ENCODE measurements at regions not wholly inside any gene's neighbourhood (a gene's known extent, or its start where the extent isn't known, plus 50 kb on each side); places are given as distances from the start of the nearest gene placed in this dataset.
A peak's percentile ranks its signal among the peaks of the same experiment; 100 is the strongest.

- Mint-ChIP-seq H3K27ac (no peak overlapping the region), H3K4me3 (no peak overlapping the region), H3K27me3 (no peaks in the 10 kb centered on the region), H3K4me1 (peaks cover 3% of the 10 kb centered on the region), H3K36me3 (peaks cover 8% of the 10 kb centered on the region), H3K9me3 (peaks cover 13% of the 10 kb centered on the region)
- no peak for ATAC-seq
Observed at GRCh38 chr1:193432979-193433587, 246.7 kb upstream of the B3GALT2 start.

GRCh38 chr1:193431265-193431977 is 245.0 kb upstream of the B3GALT2 start:
- no peak for ATAC-seq
- H3K9me3 Mint-ChIP-seq = peaks cover 13% of the 10 kb centered on the region
- H3K27ac Mint-ChIP-seq = no peak overlapping the region
- peaks cover 8% of the 10 kb centered on the region for H3K36me3 Mint-ChIP-seq
- no peaks in the 10 kb centered on the region for H3K27me3 Mint-ChIP-seq
- no peaks in the 10 kb centered on the region for H3K4me1 Mint-ChIP-seq
- no peak overlapping the region for H3K4me3 Mint-ChIP-seq

GRCh38 chr1:193427524-193427923 is 241.1 kb upstream of the B3GALT2 start:
- H3K9me3 Mint-ChIP-seq = peaks cover 5% of the 10 kb centered on the region
- ATAC-seq = no peak
- H3K4me1 Mint-ChIP-seq = no peaks in the 10 kb centered on the region
- no peak overlapping the region for H3K27ac Mint-ChIP-seq
- H3K27me3 Mint-ChIP-seq = no peaks in the 10 kb centered on the region
- no peak overlapping the region for H3K4me3 Mint-ChIP-seq
- H3K36me3 Mint-ChIP-seq = no peaks in the 10 kb centered on the region

- no peaks in the 10 kb centered on the region for H3K9me3 Mint-ChIP-seq
- ATAC-seq = no peak
- no peak overlapping the region for H3K4me3 Mint-ChIP-seq
- H3K36me3 Mint-ChIP-seq = no peaks in the 10 kb centered on the region
- H3K4me1 Mint-ChIP-seq = no peaks in the 10 kb centered on the region
- no peak overlapping the region for H3K27ac Mint-ChIP-seq
- H3K27me3 Mint-ChIP-seq = no peaks in the 10 kb centered on the region
Observed at GRCh38 chr1:193426061-193426460, 239.6 kb upstream of the B3GALT2 start.

GRCh38 chr1:193421487-193421886 is 235.1 kb upstream of the B3GALT2 start:
- Mint-ChIP-seq H3K9me3 (no peaks in the 10 kb centered on the region), H3K27ac (no peak overlapping the region), H3K27me3 (no peaks in the 10 kb centered on the region), H3K4me3 (no peak overlapping the region), H3K36me3 (no peaks in the 10 kb centered on the region), H3K4me1 (peaks cover 20% of the 10 kb centered on the region)
- ATAC-seq = no peak

- Mint-ChIP-seq H3K9me3 (no peaks in the 10 kb centered on the region), H3K36me3 (no peaks in the 10 kb centered on the region), H3K4me1 (peaks cover 20% of the 10 kb centered on the region), H3K27me3 (no peaks in the 10 kb centered on the region), H3K4me3 (no peak overlapping the region), H3K27ac (no peak overlapping the region)
- ATAC-seq = no peak
Observed at GRCh38 chr1:193419295-193419694, 232.9 kb upstream of the B3GALT2 start.

- Mint-ChIP-seq H3K36me3 (no peaks in the 10 kb centered on the region), H3K4me3 (peak overlapping the region; percentile 46), H3K9me3 (no peaks in the 10 kb centered on the region), H3K27me3 (no peaks in the 10 kb centered on the region), H3K27ac (peak overlapping the region; percentile 52), H3K4me1 (peaks cover 20% of the 10 kb centered on the region)
- ATAC-seq = no peak
Observed at GRCh38 chr1:193418745-193419058, 232.3 kb upstream of the B3GALT2 start.

GRCh38 chr1:193417945-193418744 is 231.7 kb upstream of the B3GALT2 start:
- peaks cover 20% of the 10 kb centered on the region for H3K4me1 Mint-ChIP-seq
- peak overlapping the region; percentile 52 for H3K27ac Mint-ChIP-seq
- H3K36me3 Mint-ChIP-seq = no peaks in the 10 kb centered on the region
- ATAC-seq = peak; percentile 41
- no peaks in the 10 kb centered on the region for H3K27me3 Mint-ChIP-seq
- H3K4me3 Mint-ChIP-seq = peak overlapping the region; percentile 46
- no peaks in the 10 kb centered on the region for H3K9me3 Mint-ChIP-seq

GRCh38 chr1:193417403-193417802 is 231.0 kb upstream of the B3GALT2 start:
- peak overlapping the region; percentile 52 for H3K27ac Mint-ChIP-seq

GRCh38 chr1:193416226-193417024 is 230.0 kb upstream of the B3GALT2 start:
- peaks cover 20% of the 10 kb centered on the region for H3K4me1 Mint-ChIP-seq
- H3K4me3 Mint-ChIP-seq = no peak overlapping the region
- H3K36me3 Mint-ChIP-seq = no peaks in the 10 kb centered on the region
- H3K27me3 Mint-ChIP-seq = no peaks in the 10 kb centered on the region
- no peaks in the 10 kb centered on the region for H3K9me3 Mint-ChIP-seq
- no peak overlapping the region for H3K27ac Mint-ChIP-seq
- no peak for ATAC-seq

More at GRCh38 chr1:193417403-193417802, 231.0 kb upstream of the B3GALT2 start:
- Mint-ChIP-seq H3K4me1 (peaks cover 20% of the 10 kb centered on the region), H3K36me3 (no peaks in the 10 kb centered on the region), H3K27me3 (no peaks in the 10 kb centered on the region), H3K9me3 (no peaks in the 10 kb centered on the region), H3K4me3 (no peak overlapping the region)
- ATAC-seq = peak; percentile 24

GRCh38 chr1:193415256-193415655 is 228.8 kb upstream of the B3GALT2 start:
- Mint-ChIP-seq H3K9me3 (no peaks in the 10 kb centered on the region), H3K36me3 (no peaks in the 10 kb centered on the region), H3K27ac (no peak overlapping the region), H3K4me1 (peaks cover 20% of the 10 kb centered on the region), H3K27me3 (no peaks in the 10 kb centered on the region), H3K4me3 (no peak overlapping the region)
- no peak for ATAC-seq

- no peak overlapping the region for H3K27ac Mint-ChIP-seq
- no peak for ATAC-seq
- peaks cover 12% of the 10 kb centered on the region for H3K4me1 Mint-ChIP-seq
- H3K9me3 Mint-ChIP-seq = no peaks in the 10 kb centered on the region
- H3K4me3 Mint-ChIP-seq = no peak overlapping the region
- no peaks in the 10 kb centered on the region for H3K27me3 Mint-ChIP-seq
- H3K36me3 Mint-ChIP-seq = no peaks in the 10 kb centered on the region
Observed at GRCh38 chr1:193413376-193413775, 227.0 kb upstream of the B3GALT2 start.

- H3K4me3 Mint-ChIP-seq = no peak overlapping the region
- H3K9me3 Mint-ChIP-seq = no peaks in the 10 kb centered on the region
- peaks cover 7% of the 10 kb centered on the region for H3K4me1 Mint-ChIP-seq
- no peak for ATAC-seq
- H3K27ac Mint-ChIP-seq = no peak overlapping the region
- no peaks in the 10 kb centered on the region for H3K36me3 Mint-ChIP-seq
- H3K27me3 Mint-ChIP-seq = no peaks in the 10 kb centered on the region
Observed at GRCh38 chr1:193412748-193413147, 226.3 kb upstream of the B3GALT2 start.

- no peaks in the 10 kb centered on the region for H3K4me1 Mint-ChIP-seq
Observed at GRCh38 chr1:193411714-193412113, 225.3 kb upstream of the B3GALT2 start.

GRCh38 chr1:193411215-193411614 is 224.8 kb upstream of the B3GALT2 start:
- no peak for ATAC-seq
- no peak overlapping the region for H3K27ac Mint-ChIP-seq
- H3K4me3 Mint-ChIP-seq = no peak overlapping the region
- H3K27me3 Mint-ChIP-seq = no peaks in the 10 kb centered on the region
- H3K9me3 Mint-ChIP-seq = no peaks in the 10 kb centered on the region
- no peaks in the 10 kb centered on the region for H3K4me1 Mint-ChIP-seq
- no peaks in the 10 kb centered on the region for H3K36me3 Mint-ChIP-seq

More at GRCh38 chr1:193411714-193412113, 225.3 kb upstream of the B3GALT2 start:
- H3K4me3 Mint-ChIP-seq = no peak overlapping the region
- no peaks in the 10 kb centered on the region for H3K36me3 Mint-ChIP-seq
- no peaks in the 10 kb centered on the region for H3K9me3 Mint-ChIP-seq
- H3K27me3 Mint-ChIP-seq = no peaks in the 10 kb centered on the region
- H3K27ac Mint-ChIP-seq = no peak overlapping the region
- ATAC-seq = no peak

Data from stimulated activated memory B cell treated with anti-CD40 and anti-IgM and Interleukin-4, amounts not matched to agents 10 μg/mL and 1 μg/mL and 100 μg/mL, for 72 hours (primary cell).